ENCODE measurements at regions not wholly inside any gene's neighbourhood (a gene's known extent, or its start where the extent isn't known, plus 50 kb on each side); places are given as distances from the start of the nearest gene placed in this dataset.

- H3K4me1 Mint-ChIP-seq: no peaks in the 10 kb centered on the region
- no peak for ATAC-seq
Measured at GRCh38 chr12:14129611-14130195, 148.3 kb upstream of the GRIN2B start.

More at GRCh38 chr12:14129611-14130195, 148.3 kb upstream of the GRIN2B start:
- CTCF ChIA-PET: no interaction called here
- POLR2A ChIA-PET: no interaction called here
- TF ChIP-seq ZNF219 (CRISPR knock-in tag; IDR thresholded peaks at IDR 0.05; ENCODE audit: borderline replicate concordance) (no peak), IRF2 (CRISPR knock-in tag; IDR thresholded peaks at IDR 0.05; ENCODE audit: borderline replicate concordance, low read depth) (no peak), AR (CRISPR knock-in tag; IDR thresholded peaks at IDR 0.05) (no peak), NFYB (CRISPR knock-in tag; conservative IDR thresholded peaks at IDR 0.05; ENCODE audit: low read depth) (no peak), HMGXB4 (CRISPR knock-in tag; IDR thresholded peaks at IDR 0.05) (no peak), NR3C1 (CRISPR knock-in tag; conservative IDR thresholded peaks at IDR 0.05; ENCODE audit: low read depth) (no peak), IRF1 (CRISPR knock-in tag; IDR thresholded peaks at IDR 0.05) (no peak), ZNF671 (CRISPR knock-in tag; IDR thresholded peaks at IDR 0.05) (no peak), NFATC4 (CRISPR knock-in tag; IDR thresholded peaks at IDR 0.05) (no peak), ZNF281 (CRISPR knock-in tag; IDR thresholded peaks at IDR 0.05) (no peak), PRDM15 (CRISPR knock-in tag; IDR thresholded peaks at IDR 0.05) (no peak), ZNF138 (CRISPR knock-in tag; conservative IDR thresholded peaks at IDR 0.05) (no peak), TEAD1 (CRISPR knock-in tag; IDR thresholded peaks at IDR 0.05) (no peak)
- no peak overlapping the region for H3K27ac Mint-ChIP-seq
- no peak overlapping the region for H3K4me3 Mint-ChIP-seq
- peaks cover 35% of the 10 kb centered on the region for H3K9me3 Mint-ChIP-seq
- H3K27me3 Mint-ChIP-seq (ENCODE audit: low read depth): peaks cover under 1% of the 10 kb centered on the region; the same call in 1 of the 2 replicates
- peaks cover 6% of the 10 kb centered on the region; the same call in 1 of the 2 replicates for H3K36me3 Mint-ChIP-seq
- no peak for DNase-seq (ENCODE audit: low spot score)
